Mesothelial cell of epicardium (in vitro differentiated cells): ENCODE measurements at regions not wholly inside any gene's neighbourhood (a gene's known extent, or its start where the extent isn't known, plus 50 kb on each side); places are given as distances from the start of the nearest gene placed in this dataset.

Source experiments
- DNase-seq, 2 experiments: peaks; one replicate each; pipeline ENCODE4 v3.0.0; 2021; ENCODE audit warnings: low spot score in 2 of 2; ENCODE audit not compliant: unreplicated experiment in 2 of 2
- H3K27ac Mint-ChIP-seq: 2 replicates; pipeline ENCODE4 v1.8.0; 2021; ENCODE audit warnings: mixed read lengths
- H3K27me3 Mint-ChIP-seq: 2 replicates; pipeline ENCODE4 v1.8.0; 2021; ENCODE audit warnings: low read depth, mixed read lengths
- H3K36me3 Mint-ChIP-seq: 2 replicates; pipeline ENCODE4 v1.8.0; 2021; ENCODE audit warnings: mixed read lengths
- H3K4me1 Mint-ChIP-seq: 2 replicates; pipeline ENCODE4 v1.8.0; 2021; ENCODE audit warnings: mixed read lengths
- H3K4me3 Mint-ChIP-seq: 2 replicates; pipeline ENCODE4 v1.8.0; 2021; ENCODE audit warnings: mild to moderate bottlenecking, moderate library complexity, mixed read lengths
- H3K9me3 Mint-ChIP-seq: 2 replicates; pipeline ENCODE4 v1.8.0; 2021; ENCODE audit warnings: mixed read lengths
- CTCF ChIP-seq: fragments of 200-600 bp; sonication (generic); IDR thresholded peaks from one replicate; pipeline ENCODE4 v1.5.0; 2021; ENCODE audit warnings: antibody characterized with exemption; ENCODE audit not compliant: unreplicated experiment

- no peak overlapping the region for H3K27ac Mint-ChIP-seq
- H3K9me3 Mint-ChIP-seq, result peaks cover 4% of the 10 kb centered on the region
- no peak for DNase-seq
- peaks cover 4% of the 10 kb centered on the region for H3K27me3 Mint-ChIP-seq
- H3K4me3 Mint-ChIP-seq, result no peak overlapping the region
- peaks cover 45% of the 10 kb centered on the region for H3K4me1 Mint-ChIP-seq
- no peak for TF ChIP-seq CTCF
- no peaks in the 10 kb centered on the region for H3K36me3 Mint-ChIP-seq
Observed at GRCh38 chr4:120005527-120005926, 61.1 kb downstream of the MAD2L1 start.

- no peak for TF ChIP-seq CTCF
- no peak overlapping the region for H3K27ac Mint-ChIP-seq
- H3K4me3 Mint-ChIP-seq, result no peak overlapping the region
- H3K27me3 Mint-ChIP-seq, result peaks cover 4% of the 10 kb centered on the region
- peaks cover 49% of the 10 kb centered on the region for H3K4me1 Mint-ChIP-seq
- H3K36me3 Mint-ChIP-seq, result no peaks in the 10 kb centered on the region
- H3K9me3 Mint-ChIP-seq, result peaks cover 4% of the 10 kb centered on the region
- no peak for DNase-seq
Observed at GRCh38 chr4:120005076-120005475, 61.6 kb downstream of the MAD2L1 start.

DNA sequence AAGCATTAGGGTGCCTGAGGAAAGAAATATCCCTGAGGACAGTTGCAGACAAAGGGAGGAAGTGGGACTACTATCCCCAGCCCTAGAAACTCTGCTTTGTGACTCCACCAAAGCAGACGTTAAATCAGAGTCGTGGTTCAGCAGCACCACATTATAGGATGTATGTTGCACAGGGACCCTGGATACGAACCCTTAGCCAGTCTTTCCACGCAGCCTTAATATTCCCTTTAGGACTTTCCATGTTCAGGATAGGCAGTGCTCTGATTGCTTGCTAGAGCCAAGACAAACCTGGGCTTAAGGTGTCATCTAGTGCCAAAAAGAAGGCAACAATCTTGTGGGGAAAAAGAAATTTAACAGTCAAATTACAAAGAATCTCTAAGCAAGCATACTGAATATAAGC lies 62.6 kb downstream of the MAD2L1 start:
- Mint-ChIP-seq H3K27ac (no peak overlapping the region), H3K36me3 (no peaks in the 10 kb centered on the region), H3K27me3 (peaks cover 2% of the 10 kb centered on the region), H3K4me3 (no peak overlapping the region), H3K9me3 (peaks cover 4% of the 10 kb centered on the region), H3K4me1 (peaks cover 50% of the 10 kb centered on the region)
- no peak for TF ChIP-seq CTCF
- DNase-seq, result no peak

DNA sequence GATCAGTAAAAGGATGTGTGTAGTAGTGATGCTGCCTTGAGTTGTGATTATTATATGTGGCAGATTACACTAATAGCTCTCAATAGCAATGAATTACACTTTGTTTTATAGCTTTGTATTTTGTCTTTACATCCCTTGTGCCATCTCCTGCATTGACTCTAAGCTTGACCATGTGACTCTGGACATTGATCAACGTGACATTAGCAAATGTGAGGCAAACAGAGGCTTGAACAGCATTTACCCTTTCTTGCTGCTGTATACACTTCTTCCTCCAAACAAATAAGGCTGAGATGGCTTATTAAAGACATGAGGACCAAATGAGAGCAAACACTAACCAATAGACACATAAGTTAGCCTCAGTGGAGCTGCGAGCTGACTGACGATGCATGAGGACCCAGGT lies 63.5 kb downstream of the MAD2L1 start:
- H3K27ac Mint-ChIP-seq, result no peak overlapping the region
- no peak for TF ChIP-seq CTCF
- no peaks in the 10 kb centered on the region for H3K36me3 Mint-ChIP-seq
- peaks cover 4% of the 10 kb centered on the region for H3K9me3 Mint-ChIP-seq
- no peak for DNase-seq
- no peak overlapping the region for H3K4me3 Mint-ChIP-seq
- peaks cover 8% of the 10 kb centered on the region for H3K27me3 Mint-ChIP-seq
- H3K4me1 Mint-ChIP-seq, result peaks cover 47% of the 10 kb centered on the region

DNA sequence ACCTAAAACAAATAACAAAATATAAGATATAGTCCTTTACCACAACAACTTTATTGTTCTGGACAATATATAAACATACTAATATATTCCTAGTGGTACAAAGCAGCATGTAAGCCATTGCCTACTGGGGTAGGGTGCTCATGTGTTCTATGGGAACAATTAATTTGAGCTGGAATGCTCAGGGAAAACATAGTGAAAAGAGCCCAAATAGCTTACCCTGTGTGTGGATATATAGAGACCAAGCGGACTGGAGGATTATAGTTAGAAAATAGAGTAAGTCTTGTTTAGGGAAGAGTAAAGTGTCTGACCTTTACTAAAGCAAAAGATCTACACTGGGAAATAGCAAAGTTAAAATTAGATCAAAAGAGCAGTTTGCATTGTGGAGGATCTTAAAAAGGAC lies 64.8 kb downstream of the MAD2L1 start:
- Mint-ChIP-seq H3K36me3 (no peaks in the 10 kb centered on the region), H3K27ac (no peak overlapping the region), H3K27me3 (peaks cover 20% of the 10 kb centered on the region)

More for the DNA sequence above, 64.8 kb downstream of the MAD2L1 start:
- peaks cover 4% of the 10 kb centered on the region for H3K9me3 Mint-ChIP-seq
- no peak overlapping the region for H3K4me3 Mint-ChIP-seq
- TF ChIP-seq CTCF, result no peak
- no peak for DNase-seq
- peaks cover 34% of the 10 kb centered on the region for H3K4me1 Mint-ChIP-seq
